IMR-90 (cell line): ENCODE measurements at regions not wholly inside any gene's neighbourhood (a gene's known extent, or its start where the extent isn't known, plus 50 kb on each side); places are given as distances from the start of the nearest gene placed in this dataset.

Source experiments
- ATAC-seq: fragments of 200-7000 bp; cut with Tn5 transposase; 2 replicates; pipeline ENCODE4 v1.9.1; 2020; ENCODE audit warnings: low read depth, mild to moderate bottlenecking, moderate library complexity
- BruUV-seq: library from RNA; stranded (reverse); fragments of 400-500 nt; replicated peaks from 2 replicates; lab custom pipeline; 2021; lab: Mats Ljungman, UMichigan
- CTCF ChIA-PET: fragments of 300-600 bp; formaldehyde crosslinking; extraction: SDS; loops from one replicate; lab custom pipeline; 2021; ENCODE audit warnings: antibody characterized with exemption; lab: Yijun Ruan, JAX
- POLR2A ChIA-PET: fragments of 300-600 bp; sonication (Branson Sonifier 250); formaldehyde crosslinking; loops from one replicate; lab custom pipeline; 2022; ENCODE audit warnings: antibody characterized with exemption; ENCODE audit not compliant: unreplicated experiment; lab: Charles Lee
- DNase-seq: peaks from one replicate; pipeline ENCODE4 v3.0.0; 2013
- H2AFZ ChIP-seq: replicated peaks from 2 replicates; pipeline ENCODE3; 2013; ENCODE audit warnings: low read length, mild to moderate bottlenecking; ENCODE audit not compliant: poor library complexity
- H2AK5ac ChIP-seq: 2 replicates; pipeline ENCODE4 v1.6.1; 2013; ENCODE audit warnings: low read depth, low read length, inconsistent platforms
- H2AK9ac ChIP-seq: replicated peaks from 2 replicates; pipeline ENCODE3; 2013; ENCODE audit warnings: mild to moderate bottlenecking, low read depth, low read length, moderate library complexity; ENCODE audit not compliant: poor library complexity
- H2BK120ac ChIP-seq: 2 replicates; pipeline ENCODE4 v1.6.1; 2013; ENCODE audit warnings: low read depth, low read length, inconsistent platforms
- H2BK15ac ChIP-seq: 3 replicates; pipeline ENCODE4 v1.6.1; 2013; ENCODE audit warnings: low read depth, low read length, inconsistent platforms
- H2BK20ac ChIP-seq: 2 replicates; pipeline ENCODE4 v1.6.1; 2013; ENCODE audit warnings: low read depth, mild to moderate bottlenecking, inconsistent platforms, low read length, moderate library complexity
- H2BK5ac ChIP-seq: 2 replicates; pipeline ENCODE4 v1.6.1; 2013; ENCODE audit warnings: mild to moderate bottlenecking, low read depth, low read length, inconsistent platforms; ENCODE audit not compliant: poor library complexity, severe bottlenecking
- H3K14ac ChIP-seq: replicated peaks from 2 replicates; pipeline ENCODE4 v1.6.1; 2013; ENCODE audit warnings: low read depth, low read length, inconsistent platforms
- H3K18ac ChIP-seq: 2 replicates; pipeline ENCODE4 v1.6.1; 2013; ENCODE audit warnings: low read depth, low read length, control low read depth
- H3K23ac ChIP-seq: 2 replicates; pipeline ENCODE4 v1.6.1; 2013; ENCODE audit warnings: low read depth, low read length, inconsistent platforms
- H3K27ac ChIP-seq: 2 replicates; pipeline ENCODE4 v1.5.1; 2013; ENCODE audit warnings: mild to moderate bottlenecking, control low read depth, low read length; ENCODE audit not compliant: insufficient read depth
- H3K27me3 ChIP-seq: 2 replicates; pipeline ENCODE4 v1.6.1; 2013; ENCODE audit warnings: low read length; ENCODE audit not compliant: control insufficient read depth, insufficient read depth
- H3K36me3 ChIP-seq: 2 replicates; pipeline ENCODE4 v1.6.1; 2013; ENCODE audit warnings: low read length, mixed read lengths; ENCODE audit not compliant: control insufficient read depth, insufficient read depth
- H3K4ac ChIP-seq: 2 replicates; pipeline ENCODE4 v1.6.1; 2013; ENCODE audit warnings: low read depth, low read length, inconsistent platforms
- H3K4me1 ChIP-seq: 2 replicates; pipeline ENCODE4 v1.6.1; 2013; ENCODE audit warnings: low read length, mixed read lengths; ENCODE audit not compliant: control insufficient read depth, insufficient read depth
- H3K4me2 ChIP-seq: 2 replicates; pipeline ENCODE4 v1.6.1; 2013; ENCODE audit warnings: low read depth, mild to moderate bottlenecking, control low read depth, low read length, moderate library complexity
- H3K4me3 ChIP-seq: 2 replicates; pipeline ENCODE4 v1.5.1; 2013; ENCODE audit warnings: low read depth, mild to moderate bottlenecking, control low read depth, low read length, moderate library complexity; ENCODE audit not compliant: insufficient read depth
- H3K56ac ChIP-seq: 2 replicates; pipeline ENCODE4 v1.6.1; 2013; ENCODE audit warnings: low read length, inconsistent platforms; ENCODE audit not compliant: insufficient read depth; ENCODE audit errors: extremely low read depth
- H3K79me1 ChIP-seq, 2 experiments: 2 replicates each; pipeline ENCODE4 v1.6.1; 2013; ENCODE audit warnings: low read length in 2 of 2, inconsistent platforms in 1 of 2, low read depth in 1 of 2
- H3K9ac ChIP-seq: 2 replicates; pipeline ENCODE4 v1.6.1; 2013; ENCODE audit warnings: low read depth, low read length, control low read depth
- H3K9me1 ChIP-seq: 2 replicates; pipeline ENCODE4 v1.6.1; 2013; ENCODE audit warnings: low read length, inconsistent platforms; ENCODE audit not compliant: insufficient read depth
- H3K9me3 ChIP-seq: 2 replicates; pipeline ENCODE4 v1.6.1; 2013; ENCODE audit warnings: low read length; ENCODE audit not compliant: control insufficient read depth, insufficient read depth
- H4K20me1 ChIP-seq: 2 replicates; pipeline ENCODE4 v1.6.1; 2013; ENCODE audit warnings: low read length, inconsistent platforms; ENCODE audit not compliant: insufficient read depth
- H4K5ac ChIP-seq: 2 replicates; pipeline ENCODE4 v1.6.1; 2013; ENCODE audit warnings: mild to moderate bottlenecking, low read depth, low read length, control low read depth
- H4K8ac ChIP-seq, 2 experiments: 2 replicates each; pipeline ENCODE4 v1.6.1; 2013; ENCODE audit warnings: low read depth in 2 of 2, low read length in 2 of 2, control low read depth in 1 of 2, inconsistent platforms in 1 of 2
- H4K91ac ChIP-seq: 2 replicates; pipeline ENCODE4 v1.6.1; 2013; ENCODE audit warnings: low read depth, low read length, inconsistent platforms; ENCODE audit not compliant: insufficient read depth
- BHLHE40 ChIP-seq: fragments of 150-350 bp; IDR thresholded peaks from 2 replicates; pipeline ENCODE4 v1.6.1; 2016; ENCODE audit warnings: mild to moderate bottlenecking, low read depth, low read length
- CEBPB ChIP-seq: IDR thresholded peaks from 2 replicates; pipeline ENCODE4 v1.6.1; 2012; ENCODE audit warnings: low read depth, low read length, improper control_type of control experiment
- CHD1 ChIP-seq: IDR thresholded peaks from 2 replicates; pipeline ENCODE4 v1.6.1; 2012; ENCODE audit warnings: low read depth, low read length, improper control_type of control experiment
- CTCF ChIP-seq: conservative IDR thresholded peaks from 2 replicates; pipeline ENCODE4 v1.5.1; 2012; ENCODE audit warnings: mild to moderate bottlenecking, low read depth, low read length, improper control_type of control experiment
- ELK1 ChIP-seq: fragments of 150-350 bp; IDR thresholded peaks from 2 replicates; pipeline ENCODE4 v1.6.1; 2016; ENCODE audit warnings: low read depth, mild to moderate bottlenecking, low read length, moderate library complexity, borderline replicate concordance
- FOS ChIP-seq: fragments of 150-350 bp; IDR thresholded peaks from 2 replicates; pipeline ENCODE4 v1.6.1; 2016; ENCODE audit warnings: low read depth, low read length
- MAFK ChIP-seq: IDR thresholded peaks from 2 replicates; pipeline ENCODE4 v1.6.1; 2012; ENCODE audit warnings: low read depth, low read length, improper control_type of control experiment
- MAZ ChIP-seq: IDR thresholded peaks from 2 replicates; pipeline ENCODE4 v1.6.1; 2012; ENCODE audit warnings: low read depth, mild to moderate bottlenecking, low read length, improper control_type of control experiment, moderate library complexity, borderline replicate concordance
- MXI1 ChIP-seq: IDR thresholded peaks from 2 replicates; pipeline ENCODE4 v1.6.1; 2012; ENCODE audit warnings: low read depth, mild to moderate bottlenecking, low read length, moderate library complexity, borderline replicate concordance
- NFE2L2 ChIP-seq: fragments of 150-350 bp; IDR thresholded peaks from 2 replicates; pipeline ENCODE4 v1.6.1; 2016; ENCODE audit warnings: low read depth, mild to moderate bottlenecking, low read length
- POLR2A ChIP-seq: IDR thresholded peaks from 2 replicates; pipeline ENCODE4 v1.6.1; 2012; ENCODE audit warnings: mild to moderate bottlenecking, low read depth, low read length
- RAD21 ChIP-seq: IDR thresholded peaks from 2 replicates; pipeline ENCODE4 v1.6.1; 2012; ENCODE audit warnings: low read length, improper control_type of control experiment
- RCOR1 ChIP-seq: IDR thresholded peaks from 2 replicates; pipeline ENCODE4 v1.6.1; 2012; ENCODE audit warnings: mild to moderate bottlenecking, low read length, improper control_type of control experiment; ENCODE audit not compliant: insufficient replicate concordance
- RFX5 ChIP-seq: IDR thresholded peaks from 2 replicates; pipeline ENCODE4 v1.8.0; 2012; ENCODE audit warnings: low read depth, mild to moderate bottlenecking, low read length, moderate library complexity
- SMC3 ChIP-seq: fragments of 150-350 bp; IDR thresholded peaks from 2 replicates; pipeline ENCODE4 v1.6.1; 2016; ENCODE audit warnings: low read depth, mild to moderate bottlenecking, antibody characterized with exemption, low read length, moderate library complexity
- dilution Hi-C: fragments of 300-500 bp; cut with HindIII; formaldehyde crosslinking; loops from one replicate; pipeline ENCODE4 v1.14.3; 2018; ENCODE audit warnings: low sequenced_read_pairs; ENCODE audit not compliant: unreplicated experiment
- in situ Hi-C: fragments of 300-500 bp; cut with MboI; formaldehyde crosslinking; loops from 3 replicates; pipeline ENCODE4 v1.14.3; 2019; ENCODE audit warnings: low sequenced_read_pairs, inconsistent platforms, mixed read lengths
- intact Hi-C: fragments of 100-400 bp; cut with micrococcal nuclease; formaldehyde crosslinking; loops from 2 replicates; pipeline ENCODE4 v1.10.0; 2022

DNA sequence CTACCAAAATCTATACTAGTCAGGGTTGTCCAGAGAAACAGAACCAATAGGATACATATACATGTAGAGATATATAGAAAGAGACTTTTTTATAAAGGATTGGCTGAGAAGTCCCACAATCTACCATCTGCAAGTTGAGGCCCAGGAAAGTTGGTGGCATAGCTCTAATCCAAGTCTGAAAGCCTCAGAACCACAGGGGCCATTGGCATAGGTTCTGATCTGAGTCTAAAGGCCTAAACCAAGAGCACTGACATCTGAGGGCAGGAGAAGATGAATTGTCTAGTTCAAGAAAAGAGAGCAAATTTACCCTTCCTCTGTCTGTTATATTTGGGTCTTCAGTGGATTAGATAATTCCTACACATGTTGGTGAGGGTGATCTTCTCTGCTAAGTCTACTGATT is 433.1 kb downstream of the ADAMTS20 start:
- Histone ChIP-seq H2BK120ac (no peak overlapping the region), H3K14ac (no peak overlapping the region), H3K4me1 (no peaks in the 10 kb centered on the region), H3K9ac (no peak overlapping the region), H3K56ac (no peak overlapping the region), H2AK9ac (no peak overlapping the region), H3K9me1 (no peaks in the 10 kb centered on the region), H3K18ac (no peak overlapping the region), H3K9me3 (no peaks in the 10 kb centered on the region), H4K5ac (no peak overlapping the region), H3K79me1 (no peaks in the 10 kb centered on the region), H2BK15ac (no peak overlapping the region), H3K36me3 (no peaks in the 10 kb centered on the region), H3K23ac (no peak overlapping the region), H2BK5ac (no peak overlapping the region), H2BK20ac (no peak overlapping the region), H3K4ac (no peak overlapping the region), H3K27ac (no peak overlapping the region), H3K27me3 (peaks cover 3% of the 10 kb centered on the region; the same call in 1 of the 2 replicates), H4K8ac (no peak overlapping the region), H3K4me2 (no peak overlapping the region), H4K91ac (no peak overlapping the region), H4K20me1 (no peaks in the 10 kb centered on the region), H2AFZ (no peak overlapping the region), H3K4me3 (no peak overlapping the region), H2AK5ac (no peak overlapping the region)
- TF ChIP-seq RCOR1, result no peak
- no peak for TF ChIP-seq SMC3
- TF ChIP-seq CEBPB, result no peak
- no peak for TF ChIP-seq POLR2A
- TF ChIP-seq MAZ, result no peak
- no peak for TF ChIP-seq NFE2L2
- no peak for TF ChIP-seq CHD1
- no peak for TF ChIP-seq RAD21
- TF ChIP-seq MXI1, result no peak
- no peak for TF ChIP-seq CTCF
- TF ChIP-seq FOS, result no peak
- no peak for TF ChIP-seq BHLHE40
- no peak for TF ChIP-seq MAFK
- no peak for TF ChIP-seq ELK1
- no peak for TF ChIP-seq RFX5
- DNase-seq, result no peak
- ChIA-PET POLR2A (no interaction called here), CTCF (no interaction called here)
- ATAC-seq, result no peak
- intact Hi-C loops (no loop called here), in situ Hi-C loops (no loop called here), dilution Hi-C loops (no loop called here)
- BruUV-seq, result no TSS peak
